HL-60 (cell line): ENCODE measurements at regions not wholly inside any gene's neighbourhood (a gene's known extent, or its start where the extent isn't known, plus 50 kb on each side); places are given as distances from the start of the nearest gene placed in this dataset.

Experiments
- CTCF ChIP-seq: IDR thresholded peaks from one replicate; pipeline ENCODE4 v1.5.1; 2011; ENCODE audit warnings: low read length, control low read depth, inconsistent platforms; ENCODE audit not compliant: insufficient read depth
- POLR2AphosphoS5 ChIP-seq: IDR thresholded peaks from 2 replicates; pipeline ENCODE4 v1.6.1; 2012; ENCODE audit warnings: low read depth

- TF ChIP-seq CTCF (no peak), POLR2AphosphoS5 (no peak)
Measured at GRCh38 chr13:62625214-62625881, 1209.7 kb upstream of the PCDH20 start.
